ENCODE measurements at regions not wholly inside any gene's neighbourhood (a gene's known extent, or its start where the extent isn't known, plus 50 kb on each side); places are given as distances from the start of the nearest gene placed in this dataset.

DNA sequence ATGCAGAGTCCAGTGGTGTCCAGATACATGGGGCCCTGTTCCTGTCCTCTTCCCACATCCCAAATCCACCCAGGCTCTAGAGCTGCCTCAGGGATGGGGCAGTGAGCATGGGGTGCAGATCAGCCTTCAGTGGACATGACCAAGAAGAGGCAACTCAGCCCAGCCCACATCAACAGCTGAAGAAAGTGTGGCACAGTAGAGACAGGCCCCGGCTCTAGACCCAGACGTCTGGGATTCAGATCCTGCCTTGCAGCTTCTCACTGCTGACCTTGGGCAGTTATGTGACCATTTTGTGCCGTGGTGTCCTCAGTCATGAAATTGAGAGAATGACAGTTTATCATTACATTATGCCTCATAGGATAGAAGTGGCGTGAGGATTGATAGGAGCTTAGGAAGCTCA lies 54.6 kb upstream of the CST7 start:
- Mint-ChIP-seq H3K27me3 (no peaks in the 10 kb centered on the region), H3K9me3 (peaks cover 10% of the 10 kb centered on the region), H3K27ac (no peak overlapping the region), H3K4me3 (no peak overlapping the region), H3K36me3 (ENCODE audit: low read depth) (peaks cover 7% of the 10 kb centered on the region), H3K4me1 (ENCODE audit: low read depth) (no peaks in the 10 kb centered on the region)

DNA sequence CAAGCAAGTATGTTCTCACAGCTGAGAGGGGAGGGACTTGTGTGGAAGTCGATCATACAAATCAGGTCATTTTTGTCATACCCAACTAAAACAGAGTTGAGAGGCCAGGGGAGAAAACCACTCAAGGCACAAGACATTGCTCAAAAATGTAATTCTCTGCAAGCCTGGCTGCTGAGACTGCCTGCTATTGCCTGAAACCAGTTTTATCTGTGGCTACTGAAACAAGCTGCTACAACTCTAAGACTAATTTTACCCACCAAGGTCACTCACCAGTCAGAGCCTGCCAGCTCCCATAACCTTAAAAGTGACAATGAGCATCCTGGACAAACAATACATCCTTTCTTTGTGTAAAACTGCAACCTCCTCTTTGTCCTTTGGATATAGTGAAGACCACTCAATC lies 54.1 kb upstream of the CST7 start:
- H3K4me3 Mint-ChIP-seq: no peak overlapping the region
- no peaks in the 10 kb centered on the region for H3K4me1 Mint-ChIP-seq (ENCODE audit: low read depth)
- H3K27ac Mint-ChIP-seq: no peak overlapping the region
- peaks cover 7% of the 10 kb centered on the region for H3K36me3 Mint-ChIP-seq (ENCODE audit: low read depth)
- H3K27me3 Mint-ChIP-seq: no peaks in the 10 kb centered on the region
- peaks cover 15% of the 10 kb centered on the region for H3K9me3 Mint-ChIP-seq

DNA sequence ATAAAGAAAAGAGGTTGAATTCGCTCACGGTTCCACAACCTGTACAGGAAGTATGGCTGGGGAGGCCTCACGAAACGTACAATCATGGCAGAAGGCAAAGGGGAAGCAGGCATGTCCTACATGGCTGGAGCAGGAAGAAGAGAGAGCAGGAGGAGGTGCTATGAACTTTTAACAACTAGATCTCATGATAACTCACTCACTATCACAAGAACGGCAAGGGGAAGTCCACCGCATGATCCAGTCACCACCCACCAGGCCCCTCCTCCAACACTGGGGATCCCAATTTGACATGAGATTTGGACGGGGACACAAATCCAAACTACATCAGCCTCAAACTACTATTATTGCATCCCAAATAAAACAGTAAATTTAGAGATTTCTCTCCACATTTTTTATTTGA lies 53.6 kb upstream of the CST7 start:
- no peaks in the 10 kb centered on the region for H3K4me1 Mint-ChIP-seq (ENCODE audit: low read depth)
- peaks cover 7% of the 10 kb centered on the region for H3K36me3 Mint-ChIP-seq (ENCODE audit: low read depth)
- no peaks in the 10 kb centered on the region for H3K27me3 Mint-ChIP-seq

DNA sequence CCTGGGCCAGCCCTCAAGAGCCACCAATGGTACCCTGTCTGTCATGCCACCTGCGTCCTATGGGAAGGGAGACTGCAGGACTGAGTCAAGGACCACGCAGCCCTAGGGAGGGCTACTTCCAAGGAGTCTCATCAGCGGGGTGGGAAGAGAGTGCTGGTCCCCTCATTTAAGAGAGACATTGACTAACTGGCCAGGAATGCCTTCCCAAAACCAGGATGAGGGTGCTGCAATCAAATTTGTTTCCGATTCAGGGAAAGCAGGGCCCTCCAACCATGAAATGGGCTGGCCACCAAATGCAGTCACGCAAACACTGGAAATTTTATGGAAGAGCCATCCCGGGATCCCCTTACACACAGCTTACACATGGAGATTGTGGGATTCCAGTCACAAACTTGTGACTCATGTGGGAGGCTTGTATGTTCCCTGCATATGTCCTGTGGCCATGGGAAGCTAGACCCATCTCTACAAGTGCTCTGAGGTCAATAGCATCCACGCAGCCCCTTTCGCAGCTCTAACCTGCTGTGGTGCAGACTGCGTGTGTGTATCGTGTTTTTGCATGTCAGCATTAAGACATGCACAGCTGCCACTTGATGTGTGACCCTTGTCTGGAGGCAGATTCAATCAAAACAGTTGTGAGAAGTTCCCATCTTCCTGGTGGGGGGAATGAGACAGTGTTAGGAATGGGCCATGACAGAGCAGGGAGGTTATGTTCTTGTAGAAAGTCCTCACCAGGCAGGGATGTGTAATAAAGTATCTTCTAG lies 53.0 kb upstream of the CST7 start:
- no peaks in the 10 kb centered on the region for H3K4me1 Mint-ChIP-seq (ENCODE audit: low read depth)
- H3K27me3 Mint-ChIP-seq: no peaks in the 10 kb centered on the region
- peak overlapping the region; percentile 4 for H3K27ac Mint-ChIP-seq
- peaks cover 16% of the 10 kb centered on the region for H3K9me3 Mint-ChIP-seq
- H3K36me3 Mint-ChIP-seq (ENCODE audit: low read depth): peaks cover 7% of the 10 kb centered on the region
- no peak overlapping the region for H3K4me3 Mint-ChIP-seq

More for the DNA sequence above, 53.6 kb upstream of the CST7 start:
- H3K9me3 Mint-ChIP-seq: peaks cover 16% of the 10 kb centered on the region
- H3K4me3 Mint-ChIP-seq: no peak overlapping the region
- no peak overlapping the region for H3K27ac Mint-ChIP-seq

DNA sequence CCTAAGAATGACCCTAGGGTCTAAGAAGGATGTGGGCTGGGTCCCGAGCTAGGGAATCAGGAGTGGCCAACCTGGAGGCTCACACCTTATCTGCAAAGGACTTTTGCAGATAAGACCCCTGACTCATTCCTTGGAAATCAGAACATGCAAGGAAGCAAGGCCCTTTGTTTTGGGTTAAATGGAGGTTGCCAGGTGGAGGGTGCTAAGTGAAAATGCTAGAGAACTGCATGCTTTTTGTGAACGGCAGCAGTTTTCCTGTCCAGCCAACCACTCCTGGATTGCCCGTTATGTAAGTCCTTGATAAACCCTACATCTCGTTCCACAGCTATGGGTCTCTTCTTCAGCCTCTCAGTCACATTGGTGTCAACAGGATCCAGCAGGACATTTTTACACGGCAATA lies 52.1 kb upstream of the CST7 start:
- H3K27ac Mint-ChIP-seq: no peak overlapping the region
- H3K9me3 Mint-ChIP-seq: peaks cover 16% of the 10 kb centered on the region
- no peaks in the 10 kb centered on the region for H3K27me3 Mint-ChIP-seq
- H3K36me3 Mint-ChIP-seq (ENCODE audit: low read depth): peaks cover 7% of the 10 kb centered on the region
- H3K4me3 Mint-ChIP-seq: no peak overlapping the region
- H3K4me1 Mint-ChIP-seq (ENCODE audit: low read depth): no peaks in the 10 kb centered on the region

DNA sequence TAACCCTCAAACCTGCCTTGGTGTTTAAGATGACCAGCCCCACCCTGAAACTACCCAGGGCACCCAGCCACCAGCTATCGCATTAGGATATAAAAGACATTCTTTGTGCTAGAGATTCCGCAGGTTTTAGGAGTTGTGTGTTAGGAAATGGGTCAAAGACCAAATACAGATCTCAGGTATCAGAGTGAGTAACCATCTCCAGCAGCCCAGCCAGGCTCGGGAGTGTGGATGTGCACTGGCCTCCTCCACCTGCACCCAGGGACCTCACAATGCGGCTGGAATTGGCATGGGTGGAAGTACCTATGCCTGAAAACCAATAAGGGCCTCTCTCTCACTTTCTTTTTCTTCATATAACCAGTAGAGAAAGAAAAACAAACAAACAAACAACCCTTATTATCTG lies 51.1 kb upstream of the CST7 start:
- H3K9me3 Mint-ChIP-seq: peaks cover 16% of the 10 kb centered on the region
- H3K4me1 Mint-ChIP-seq (ENCODE audit: low read depth): no peaks in the 10 kb centered on the region
- H3K4me3 Mint-ChIP-seq: no peak overlapping the region
- no peak overlapping the region for H3K27ac Mint-ChIP-seq
- no peaks in the 10 kb centered on the region for H3K27me3 Mint-ChIP-seq
- H3K36me3 Mint-ChIP-seq (ENCODE audit: low read depth): peaks cover 7% of the 10 kb centered on the region

DNA sequence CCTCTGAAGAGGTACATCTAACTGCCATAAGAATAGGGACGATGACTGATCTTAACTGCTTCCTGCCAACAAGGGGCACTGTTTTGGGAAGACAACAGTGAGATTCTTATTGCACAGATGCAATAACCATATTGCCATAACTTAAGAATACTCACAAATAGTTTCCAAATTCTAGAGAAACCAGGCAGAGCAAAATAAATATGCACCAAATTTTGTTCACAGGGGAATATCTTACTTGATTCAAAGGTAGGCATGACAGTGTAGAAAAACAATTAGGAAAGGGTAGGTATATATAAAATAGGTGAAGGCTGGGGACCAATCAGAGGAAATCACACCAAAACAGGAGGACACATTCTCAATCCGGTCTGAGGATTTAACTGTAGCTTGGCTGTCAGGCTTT lies 49.9 kb upstream of the CST7 start:
- H3K9me3 Mint-ChIP-seq: peaks cover 16% of the 10 kb centered on the region
- no peak overlapping the region for H3K27ac Mint-ChIP-seq
- H3K4me3 Mint-ChIP-seq: no peak overlapping the region
- H3K4me1 Mint-ChIP-seq (ENCODE audit: low read depth): no peaks in the 10 kb centered on the region
- peaks cover 7% of the 10 kb centered on the region for H3K36me3 Mint-ChIP-seq (ENCODE audit: low read depth)
- H3K27me3 Mint-ChIP-seq: no peaks in the 10 kb centered on the region

Measured in stimulated activated naive CD8-positive, alpha-beta T cell treated with anti-CD3 and anti-CD28 coated beads, Interleukin-15, Interleukin-2, amounts not matched to agents 100 ng/mL and 50 ng/mL, for 24 hours (primary cell).